ENCODE measurements at regions not wholly inside any gene's neighbourhood (a gene's known extent, or its start where the extent isn't known, plus 50 kb on each side); places are given as distances from the start of the nearest gene placed in this dataset.

- no peak overlapping the region for H3K27ac Mint-ChIP-seq (ENCODE audit: unreplicated experiment)
- H3K4me1 Mint-ChIP-seq, result peaks cover 6% of the 10 kb centered on the region
- peaks cover 4% of the 10 kb centered on the region for H3K9me3 Mint-ChIP-seq
- H3K4me3 Mint-ChIP-seq, result no peak overlapping the region
- H3K36me3 Mint-ChIP-seq (ENCODE audit: low read depth), result peaks cover 12% of the 10 kb centered on the region
- H3K27me3 Mint-ChIP-seq (ENCODE audit: low read depth), result no peaks in the 10 kb centered on the region
- DNase-seq (ENCODE audit: low read depth, low spot score), result no peak
- no peak for TF ChIP-seq CTCF (conservative IDR thresholded peaks at IDR 0.05)
These were observed 656.3 kb upstream of the ZNF608 start for GRCh38 chr5:125402787-125403186.

DNA sequence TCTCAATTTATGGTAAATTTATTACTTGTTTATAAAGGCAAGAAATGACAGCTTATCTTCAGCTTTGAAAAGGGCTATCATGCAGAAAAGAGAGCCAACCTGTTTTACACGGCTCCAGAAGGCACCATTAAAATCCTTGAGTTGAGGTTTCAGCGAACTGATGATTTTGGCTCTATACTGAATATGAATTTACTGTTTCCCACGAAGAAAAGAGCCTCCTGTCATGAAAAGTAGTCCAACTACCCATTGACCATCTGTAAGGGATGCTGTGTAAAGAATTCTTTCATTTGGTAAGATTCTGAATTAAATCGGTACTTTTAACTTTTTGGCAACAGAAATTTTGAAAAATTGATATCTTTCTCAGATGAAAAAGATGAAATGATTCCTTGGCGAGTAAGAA lies 657.6 kb upstream of the ZNF608 start:
- Mint-ChIP-seq H3K27ac (ENCODE audit: unreplicated experiment) (no peak overlapping the region), H3K9me3 (peaks cover 4% of the 10 kb centered on the region), H3K4me3 (no peak overlapping the region), H3K4me1 (peaks cover 16% of the 10 kb centered on the region), H3K27me3 (ENCODE audit: low read depth) (no peaks in the 10 kb centered on the region), H3K36me3 (ENCODE audit: low read depth) (peaks cover 12% of the 10 kb centered on the region)
- DNase-seq (ENCODE audit: low read depth, low spot score), result no peak
- TF ChIP-seq CTCF (conservative IDR thresholded peaks at IDR 0.05), result no peak

DNA sequence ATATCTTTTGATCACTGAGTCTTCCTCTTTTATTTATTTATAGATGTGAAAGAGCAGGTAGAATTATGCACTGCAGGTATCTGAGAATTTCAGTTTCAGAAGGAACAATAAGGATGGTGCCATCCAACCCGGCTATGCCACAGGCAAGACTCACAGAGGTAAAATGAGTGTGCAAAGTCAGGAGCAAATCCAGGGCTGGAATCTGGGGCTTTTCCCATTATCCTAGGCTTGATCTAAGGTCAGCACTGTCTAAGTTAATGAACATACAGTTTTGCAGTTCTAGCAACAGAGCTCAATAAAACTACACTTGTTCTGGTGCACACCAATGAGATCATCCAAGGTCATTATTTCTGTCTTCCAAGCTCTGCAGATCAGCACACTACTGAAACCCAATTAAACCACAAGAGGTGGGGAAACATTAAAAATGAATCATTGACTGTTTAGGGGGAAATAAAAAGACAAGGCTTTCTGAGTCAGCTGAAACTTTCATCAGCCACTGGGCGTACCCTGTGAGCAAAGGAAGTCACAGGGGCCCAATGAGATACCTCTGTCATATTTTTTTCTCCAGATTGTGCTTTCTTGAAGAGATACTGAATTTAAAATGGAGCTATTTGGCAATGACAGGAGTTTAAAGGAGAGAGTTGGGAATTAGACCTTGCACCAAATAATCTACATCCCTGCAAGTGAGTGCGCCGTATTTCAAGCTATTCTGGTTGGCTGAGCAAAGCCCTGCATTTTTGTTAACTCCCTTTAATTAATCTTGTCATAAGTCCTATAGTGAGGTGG lies 662.2 kb upstream of the ZNF608 start:
- Mint-ChIP-seq H3K27me3 (ENCODE audit: low read depth) (no peaks in the 10 kb centered on the region), H3K27ac (ENCODE audit: unreplicated experiment) (peak overlapping the region; percentile 97), H3K4me3 (peak overlapping the region; percentile 86), H3K4me1 (peaks cover 62% of the 10 kb centered on the region), H3K36me3 (ENCODE audit: low read depth) (peaks cover 10% of the 10 kb centered on the region), H3K9me3 (no peaks in the 10 kb centered on the region)
- no peak for TF ChIP-seq CTCF (conservative IDR thresholded peaks at IDR 0.05)
- no peak for DNase-seq (ENCODE audit: low read depth, low spot score)

- H3K36me3 Mint-ChIP-seq (ENCODE audit: low read depth), result peaks cover 8% of the 10 kb centered on the region
- peak overlapping the region; percentile 86 for H3K4me3 Mint-ChIP-seq
- no peaks in the 10 kb centered on the region for H3K9me3 Mint-ChIP-seq
These were observed 662.9 kb upstream of the ZNF608 start for GRCh38 chr5:125409234-125409860.

More at GRCh38 chr5:125409234-125409860, 662.9 kb upstream of the ZNF608 start:
- no peak for DNase-seq (ENCODE audit: low read depth, low spot score)
- Mint-ChIP-seq H3K4me1 (peaks cover 69% of the 10 kb centered on the region), H3K27me3 (ENCODE audit: low read depth) (no peaks in the 10 kb centered on the region), H3K27ac (ENCODE audit: unreplicated experiment) (peak overlapping the region; percentile 97)
- no peak for TF ChIP-seq CTCF (conservative IDR thresholded peaks at IDR 0.05)

Measured in neural crest cell (in vitro differentiated cells).